ENCODE measurements at regions not wholly inside any gene's neighbourhood (a gene's known extent, or its start where the extent isn't known, plus 50 kb on each side); places are given as distances from the start of the nearest gene placed in this dataset.

- TF ChIP-seq POLR2AphosphoS5 (IDR thresholded peaks at IDR 0.05; ENCODE audit: low read depth, low read length) (no peak), TAF1 (IDR thresholded peaks at IDR 0.05; ENCODE audit: borderline replicate concordance, low read depth, low read length) (no peak)
These were observed 120.2 kb upstream of the RASA1 start for GRCh38 chr5:87147441-87147840.
